ENCODE measurements at regions not wholly inside any gene's neighbourhood (a gene's known extent, or its start where the extent isn't known, plus 50 kb on each side); places are given as distances from the start of the nearest gene placed in this dataset.

GRCh38 chr7:22574754-22575520, 74.9 kb upstream of the STEAP1B start:
- Histone ChIP-seq H3K9ac (ENCODE audit: low read depth, low read length) (no peak overlapping the region), H3K27ac (ENCODE audit: low read length) (no peak overlapping the region), H3K79me2 (ENCODE audit: insufficient read depth, low read length) (no peaks in the 10 kb centered on the region), H4K20me1 (ENCODE audit: insufficient read depth, low read length) (no peaks in the 10 kb centered on the region), H3K9me3 (ENCODE audit: insufficient read depth, low read length, severe bottlenecking) (no peaks in the 10 kb centered on the region), H3K4me2 (ENCODE audit: insufficient read depth, low read length) (no peak overlapping the region), H3K27me3 (ENCODE audit: insufficient read depth, low read length, poor library complexity) (peaks cover 25% of the 10 kb centered on the region), H3K4me3 (ENCODE audit: low read depth in 1 of 2, low read length in 2 of 2) (no peak overlapping the region), H2AFZ (ENCODE audit: low read depth, low read length) (no peak overlapping the region), H3K36me3 (ENCODE audit: insufficient read depth, low read length) (no peaks in the 10 kb centered on the region), H3K4me1 (ENCODE audit: insufficient read depth, low read length) (no peaks in the 10 kb centered on the region)
- TF ChIP-seq, protein P1, sequence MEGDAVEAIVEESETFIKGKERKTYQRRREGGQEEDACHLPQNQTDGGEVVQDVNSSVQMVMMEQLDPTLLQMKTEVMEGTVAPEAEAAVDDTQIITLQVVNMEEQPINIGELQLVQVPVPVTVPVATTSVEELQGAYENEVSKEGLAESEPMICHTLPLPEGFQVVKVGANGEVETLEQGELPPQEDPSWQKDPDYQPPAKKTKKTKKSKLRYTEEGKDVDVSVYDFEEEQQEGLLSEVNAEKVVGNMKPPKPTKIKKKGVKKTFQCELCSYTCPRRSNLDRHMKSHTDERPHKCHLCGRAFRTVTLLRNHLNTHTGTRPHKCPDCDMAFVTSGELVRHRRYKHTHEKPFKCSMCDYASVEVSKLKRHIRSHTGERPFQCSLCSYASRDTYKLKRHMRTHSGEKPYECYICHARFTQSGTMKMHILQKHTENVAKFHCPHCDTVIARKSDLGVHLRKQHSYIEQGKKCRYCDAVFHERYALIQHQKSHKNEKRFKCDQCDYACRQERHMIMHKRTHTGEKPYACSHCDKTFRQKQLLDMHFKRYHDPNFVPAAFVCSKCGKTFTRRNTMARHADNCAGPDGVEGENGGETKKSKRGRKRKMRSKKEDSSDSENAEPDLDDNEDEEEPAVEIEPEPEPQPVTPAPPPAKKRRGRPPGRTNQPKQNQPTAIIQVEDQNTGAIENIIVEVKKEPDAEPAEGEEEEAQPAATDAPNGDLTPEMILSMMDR (IDR thresholded peaks at IDR 0.05; ENCODE audit: borderline replicate concordance, extremely low read depth, low read length, poor library complexity, severe bottlenecking): no peak
- TF ChIP-seq EZH2 (IDR thresholded peaks at IDR 0.05; ENCODE audit: borderline replicate concordance, low read depth, low read length, severe bottlenecking): no peak
- ATAC-seq (ENCODE audit: insufficient read depth, low read depth) (no peak), DNase-seq (no peak)

DNA sequence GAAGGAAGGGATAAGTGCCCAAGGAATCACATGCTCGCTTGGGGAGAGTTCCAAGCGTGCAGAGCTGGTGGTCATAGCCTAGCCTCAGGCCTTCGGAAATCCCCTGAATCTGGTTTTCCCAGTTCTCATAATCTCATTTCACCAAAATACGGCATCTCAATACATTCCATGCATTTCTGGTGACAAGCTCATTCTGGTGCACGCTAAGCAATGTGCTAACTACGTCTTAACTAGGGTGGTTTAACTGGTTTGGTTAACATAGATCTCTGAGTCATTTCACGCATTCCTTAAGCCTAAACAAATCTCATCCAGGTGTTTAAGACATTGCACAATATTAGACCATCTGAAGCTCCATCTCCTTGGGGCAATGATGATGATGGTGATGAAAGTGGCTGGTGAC, 72.9 kb upstream of the STEAP1B start:
- DNase-seq: no peak
- Histone ChIP-seq H3K27me3 (ENCODE audit: insufficient read depth, low read length, poor library complexity) (peaks cover 28% of the 10 kb centered on the region), H2AFZ (ENCODE audit: low read depth, low read length) (no peak overlapping the region), H3K9me3 (ENCODE audit: insufficient read depth, low read length, severe bottlenecking) (no peaks in the 10 kb centered on the region), H3K4me3 (ENCODE audit: low read depth in 1 of 2, low read length in 2 of 2) (no peak overlapping the region), H3K4me1 (ENCODE audit: insufficient read depth, low read length) (no peaks in the 10 kb centered on the region), H3K9ac (ENCODE audit: low read depth, low read length) (no peak overlapping the region), H4K20me1 (ENCODE audit: insufficient read depth, low read length) (no peaks in the 10 kb centered on the region), H3K36me3 (ENCODE audit: insufficient read depth, low read length) (no peaks in the 10 kb centered on the region), H3K4me2 (ENCODE audit: insufficient read depth, low read length) (no peak overlapping the region), H3K79me2 (ENCODE audit: insufficient read depth, low read length) (no peaks in the 10 kb centered on the region), H3K27ac (ENCODE audit: low read length) (no peak overlapping the region)
- ATAC-seq (ENCODE audit: insufficient read depth, low read depth): no peak
- TF ChIP-seq, protein P1 (IDR thresholded peaks at IDR 0.05; ENCODE audit: borderline replicate concordance, extremely low read depth, low read length, poor library complexity, severe bottlenecking): no peak
- no peak for TF ChIP-seq EZH2 (IDR thresholded peaks at IDR 0.05; ENCODE audit: borderline replicate concordance, low read depth, low read length, severe bottlenecking)

DNA sequence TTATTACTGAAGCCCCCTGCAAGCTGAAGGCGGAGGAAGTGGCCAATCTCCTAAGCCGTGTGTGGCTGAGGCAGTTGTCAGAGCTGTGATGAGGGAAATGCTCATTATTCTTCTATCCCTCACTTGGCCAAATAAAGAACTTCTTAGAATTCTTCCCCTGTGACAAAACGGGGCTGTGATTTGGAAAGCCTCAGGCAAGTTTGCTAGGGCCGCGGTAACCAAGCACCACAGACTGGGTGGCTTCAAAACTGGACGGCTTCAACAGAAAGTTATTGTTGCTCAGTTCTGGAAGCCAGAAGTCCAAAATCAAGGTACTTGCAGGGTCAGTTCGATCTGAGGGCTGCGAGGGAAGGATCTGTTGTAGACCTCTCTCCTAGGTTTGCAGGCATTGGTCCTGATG, 72.3 kb upstream of the STEAP1B start:
- Histone ChIP-seq H4K20me1 (ENCODE audit: insufficient read depth, low read length) (no peaks in the 10 kb centered on the region), H3K9me3 (ENCODE audit: insufficient read depth, low read length, severe bottlenecking) (no peaks in the 10 kb centered on the region), H3K27me3 (ENCODE audit: insufficient read depth, low read length, poor library complexity) (peaks cover 24% of the 10 kb centered on the region), H3K9ac (ENCODE audit: low read depth, low read length) (no peak overlapping the region), H3K27ac (ENCODE audit: low read length) (no peak overlapping the region), H3K79me2 (ENCODE audit: insufficient read depth, low read length) (no peaks in the 10 kb centered on the region), H3K36me3 (ENCODE audit: insufficient read depth, low read length) (no peaks in the 10 kb centered on the region), H2AFZ (ENCODE audit: low read depth, low read length) (no peak overlapping the region), H3K4me2 (ENCODE audit: insufficient read depth, low read length) (no peak overlapping the region), H3K4me1 (ENCODE audit: insufficient read depth, low read length) (no peaks in the 10 kb centered on the region), H3K4me3 (ENCODE audit: low read depth in 1 of 2, low read length in 2 of 2) (no peak overlapping the region)
- no peak for TF ChIP-seq EZH2 (IDR thresholded peaks at IDR 0.05; ENCODE audit: borderline replicate concordance, low read depth, low read length, severe bottlenecking)
- TF ChIP-seq, protein P1 (IDR thresholded peaks at IDR 0.05; ENCODE audit: borderline replicate concordance, extremely low read depth, low read length, poor library complexity, severe bottlenecking): no peak
- ATAC-seq (ENCODE audit: insufficient read depth, low read depth) (no peak), DNase-seq (no peak)

Measured in DND-41 (cell line).